H1 (cell line): ENCODE measurements at regions not wholly inside any gene's neighbourhood (a gene's known extent, or its start where the extent isn't known, plus 50 kb on each side); places are given as distances from the start of the nearest gene placed in this dataset.

Source experiments
- CTCF ChIA-PET: fragments of 300-600 bp; sonication (Branson Sonifier 250); formaldehyde crosslinking; loops from one replicate; lab custom pipeline; 2021; ENCODE audit not compliant: partially characterized antibody; lab: Charles Lee
- POLR2A ChIA-PET: fragments of 300-600 bp; sonication (Branson Sonifier 250); formaldehyde crosslinking; loops from one replicate; lab custom pipeline; 2021; ENCODE audit warnings: inconsistent platforms; ENCODE audit not compliant: partially characterized antibody; lab: Charles Lee
- DNase-seq, 2 experiments: peaks; one replicate each; pipeline versions ENCODE4 v3.0.0 to v3.0.0-alpha.2; 2010 to 2022; ENCODE audit warnings: low spot score in 2 of 2, low read depth in 1 of 2, mixed read lengths in 1 of 2
- FAIRE-seq: peaks from 2 replicates; lab custom pipeline; 2011; peaks lifted over from hg19 to GRCh38; lab: Jason Lieb, UNC
- H2AFZ ChIP-seq: 2 replicates; pipeline ENCODE4 v1.8.1; 2012; ENCODE audit warnings: low read length, inconsistent platforms
- H2AK5ac ChIP-seq: 2 replicates; pipeline ENCODE4 v1.6.1; 2013; ENCODE audit warnings: low read depth, low read length
- H2BK120ac ChIP-seq: replicated peaks from 2 replicates; pipeline ENCODE3; 2013; ENCODE audit warnings: low read depth, low read length, inconsistent platforms
- H2BK12ac ChIP-seq: 2 replicates; pipeline ENCODE4 v1.6.1; 2013; ENCODE audit warnings: low read depth, low read length
- H2BK15ac ChIP-seq: 2 replicates; pipeline ENCODE4 v1.6.1; 2013; ENCODE audit warnings: low read length
- H2BK20ac ChIP-seq: 2 replicates; pipeline ENCODE4 v1.6.1; 2013; ENCODE audit warnings: low read length
- H2BK5ac ChIP-seq: 2 replicates; pipeline ENCODE4 v1.6.1; 2013; ENCODE audit warnings: low read depth, low read length
- H3K14ac ChIP-seq: 2 replicates; pipeline ENCODE4 v1.6.1; 2013; ENCODE audit warnings: inconsistent platforms; ENCODE audit not compliant: insufficient read length
- H3K18ac ChIP-seq: 2 replicates; pipeline ENCODE4 v1.6.1; 2013; ENCODE audit warnings: low read length; ENCODE audit errors: extremely low read depth
- H3K23ac ChIP-seq: 2 replicates; pipeline ENCODE4 v1.6.1; 2013; ENCODE audit warnings: inconsistent platforms; ENCODE audit not compliant: insufficient read length
- H3K23me2 ChIP-seq: 2 replicates; pipeline ENCODE4 v1.6.1; 2013; ENCODE audit warnings: low read depth, low read length
- H3K27ac ChIP-seq: 2 replicates; pipeline ENCODE4 v1.6.1; 2011; ENCODE audit warnings: low read depth, low read length, inconsistent platforms
- H3K27me3 ChIP-seq, 4 experiments: replicated peaks in 1 of 4; 1 replicate in 1 of 4; 2 replicates in 3 of 4; pipeline versions ENCODE4 v1.6.1 to v1.8.1; 2011 to 2013; ENCODE audit warnings: low read length in 3 of 4, mild to moderate bottlenecking in 3 of 4, inconsistent platforms in 2 of 4, mixed read lengths in 2 of 4, moderate library complexity in 1 of 4; ENCODE audit not compliant: control insufficient read depth in 3 of 4, insufficient read depth in 3 of 4; ENCODE audit errors: extremely low read depth in 1 of 4
- H3K36me3 ChIP-seq, 4 experiments: 2 replicates each; pipeline versions ENCODE4 v1.6.1 to v1.8.1; 2011 to 2013; ENCODE audit warnings: mild to moderate bottlenecking in 4 of 4, low read length in 3 of 4, moderate library complexity in 2 of 4, control low read depth in 1 of 4, inconsistent platforms in 1 of 4; ENCODE audit not compliant: insufficient read depth in 4 of 4, control insufficient read depth in 2 of 4
- H3K4ac ChIP-seq: replicated peaks from 2 replicates; pipeline ENCODE3; 2013; ENCODE audit warnings: low read length, low read depth, mixed read lengths, inconsistent platforms; ENCODE audit not compliant: insufficient read length
- H3K4me1 ChIP-seq, 4 experiments: replicated peaks in 1 of 4; 1 replicate in 1 of 4; 2 replicates in 3 of 4; pipeline versions ENCODE4 v1.6.1 to v1.8.1; 2011 to 2013; ENCODE audit warnings: low read length in 3 of 4, inconsistent platforms in 2 of 4, mixed read lengths in 1 of 4; ENCODE audit not compliant: insufficient read depth in 4 of 4, control insufficient read depth in 3 of 4
- H3K4me2 ChIP-seq, 2 experiments: 2 replicates each; pipeline versions ENCODE4 v1.6.1 to v1.8.1; 2011 to 2013; ENCODE audit warnings: low read depth in 2 of 2, low read length in 2 of 2, control low read depth in 1 of 2, inconsistent platforms in 1 of 2, mild to moderate bottlenecking in 1 of 2; ENCODE audit not compliant: insufficient read depth in 1 of 2
- H3K4me3 ChIP-seq, 4 experiments: fragments of 200-600, 300-600 bp in 1 of 4; sonication (generic), shearing (Covaris generic), sonication (Bioruptor Twin) in 1 of 4; 2 replicates each; pipeline versions ENCODE4 v1.5.1 to v1.8.1; 2011 to 2016; ENCODE audit warnings: low read length in 4 of 4, low read depth in 3 of 4, control low read depth in 2 of 4, inconsistent platforms in 2 of 4, mild to moderate bottlenecking in 2 of 4, mixed read lengths in 1 of 4, moderate library complexity in 1 of 4; ENCODE audit not compliant: insufficient read depth in 2 of 4; ENCODE audit errors: extremely low read depth in 1 of 4
- H3K56ac ChIP-seq: replicated peaks from 2 replicates; pipeline ENCODE3; 2013; ENCODE audit warnings: low read depth, mild to moderate bottlenecking, mixed read lengths, low read length, inconsistent platforms; ENCODE audit not compliant: insufficient read length
- H3K79me1 ChIP-seq: 2 replicates; pipeline ENCODE4 v1.6.1; 2013; ENCODE audit warnings: low read depth, low read length, control low read depth
- H3K79me2 ChIP-seq, 2 experiments: 2 replicates each; pipeline versions ENCODE4 v1.6.1 to v1.8.1; 2012 to 2013; ENCODE audit warnings: low read length in 2 of 2, mild to moderate bottlenecking in 2 of 2, inconsistent platforms in 1 of 2; ENCODE audit not compliant: insufficient read depth in 2 of 2, control insufficient read depth in 1 of 2
- H3K9ac ChIP-seq, 4 experiments: replicated peaks in 1 of 4; 1 replicate in 1 of 4; 2 replicates in 3 of 4; pipeline versions ENCODE4 v1.6.1 to v1.8.1; 2011 to 2013; ENCODE audit warnings: low read depth in 3 of 4, low read length in 3 of 4, control low read depth in 2 of 4, mild to moderate bottlenecking in 2 of 4, moderate library complexity in 2 of 4, inconsistent platforms in 1 of 4; ENCODE audit errors: extremely low read depth in 1 of 4
- H3K9me3 ChIP-seq, 2 experiments: 2 replicates each; pipeline versions ENCODE4 v1.6.1 to v1.8.1; 2012 to 2013; ENCODE audit warnings: mild to moderate bottlenecking in 2 of 2, moderate library complexity in 2 of 2, control low read depth in 1 of 2, inconsistent platforms in 1 of 2, low read depth in 1 of 2, low read length in 1 of 2, mixed read lengths in 1 of 2; ENCODE audit not compliant: insufficient read depth in 2 of 2
- H4K20me1 ChIP-seq, 2 experiments: replicated peaks in 1 of 2; 2 replicates each; pipeline versions ENCODE3 to v1.8.1; 2011 to 2013; ENCODE audit warnings: inconsistent platforms in 2 of 2, low read length in 2 of 2, mild to moderate bottlenecking in 1 of 2; ENCODE audit not compliant: insufficient read depth in 2 of 2, control insufficient read depth in 1 of 2
- H4K5ac ChIP-seq: 2 replicates; pipeline ENCODE4 v1.6.1; 2013; ENCODE audit warnings: low read length, low read depth, mixed read lengths, inconsistent platforms; ENCODE audit not compliant: insufficient read length
- H4K8ac ChIP-seq: 2 replicates; pipeline ENCODE4 v1.8.0; 2013; ENCODE audit warnings: mild to moderate bottlenecking, moderate library complexity, low read length, inconsistent platforms; ENCODE audit not compliant: insufficient read depth; ENCODE audit errors: extremely low read depth
- H4K91ac ChIP-seq: replicated peaks from 2 replicates; pipeline ENCODE3; 2013; ENCODE audit warnings: low read length, mixed read lengths, inconsistent platforms; ENCODE audit not compliant: insufficient read length
- E2F6 ChIP-seq: IDR thresholded peaks from 2 replicates; pipeline ENCODE4 v1.6.1; 2012; ENCODE audit warnings: inconsistent platforms
- EZH2 ChIP-seq: fragments of 200-600 bp; sonication (generic); IDR thresholded peaks from 2 replicates; pipeline ENCODE4 v1.7.1; 2012; ENCODE audit warnings: low read depth, mild to moderate bottlenecking, moderate library complexity, low read length, inconsistent platforms; ENCODE audit not compliant: severe bottlenecking
- SIN3A ChIP-seq, 2 experiments: IDR thresholded peaks in 1 of 2; conservative IDR thresholded peaks in 1 of 2; 2 replicates each; pipeline ENCODE4 v1.6.1; 2011 to 2012; ENCODE audit warnings: low read length in 2 of 2, improper control_type of control experiment in 1 of 2, low read depth in 1 of 2, mild to moderate bottlenecking in 1 of 2
- SIRT6 ChIP-seq: IDR thresholded peaks from one replicate; pipeline ENCODE4 v1.7.1; 2012; ENCODE audit warnings: low read length, inconsistent platforms
- SUZ12 ChIP-seq: fragments of 200-600 bp; sonication (generic); IDR thresholded peaks from 2 replicates; pipeline ENCODE4 v1.6.1; 2012; ENCODE audit warnings: mild to moderate bottlenecking, inconsistent platforms, low read length, moderate library complexity, mixed read lengths
- TCF12 ChIP-seq: IDR thresholded peaks from 2 replicates; pipeline ENCODE4 v1.6.1; 2011; ENCODE audit warnings: low read depth, mild to moderate bottlenecking, low read length
- WGBS, 2 experiments: shearing (Covaris generic) in 1 of 2; methylation state at CpG; one replicate each; pipeline versions ENCODE4 v1.1.6 to v1.1.7; 2013 to 2015; ENCODE audit warnings: low lambda C conversion rate in 2 of 2, mixed read lengths in 2 of 2, inconsistent platforms in 1 of 2, low coverage in 1 of 2, missing lambda C conversion rate in 1 of 2; ENCODE audit not compliant: insufficient replicate concordance in 2 of 2, insufficient coverage in 1 of 2, insufficient read length in 1 of 2; ENCODE audit errors: extremely low coverage in 1 of 2, missing lambda C conversion rate in 1 of 2; 5-methylcytosine and 5-hydroxymethylcytosine counted together
- TF ChIP-seq, protein P1 (sequence below): IDR thresholded peaks from 2 replicates; pipeline ENCODE4 v1.6.1; 2012; ENCODE audit warnings: inconsistent platforms

GRCh38 chr7:32762925-32763293 is 128.7 kb downstream of the KBTBD2 start:
- Histone ChIP-seq H4K8ac (no peak overlapping the region), H3K23ac (no peak overlapping the region), H3K27ac (no peak overlapping the region), H3K18ac (no peak overlapping the region; the same call in 1 of the 2 replicates), H3K14ac (no peak overlapping the region), H3K56ac (no peak overlapping the region), H4K5ac (no peak overlapping the region), H2AK5ac (no peak overlapping the region), H2BK12ac (no peak overlapping the region), H2BK120ac (no peak overlapping the region), H2BK15ac (no peak overlapping the region), H3K4me2 (peak overlapping the region; percentile 80), H3K27me3 (peaks cover 16 to 28% (median 26%) of the 10 kb centered on the region in 4 experiments), H2BK5ac (no peak overlapping the region), H3K23me2 (peaks cover 3% of the 10 kb centered on the region; the same call in 1 of the 2 replicates), H3K9ac (no peak overlapping the region), H2BK20ac (no peak overlapping the region), H3K4ac (no peak overlapping the region), H3K4me1 (peaks cover 0 to 3% (median 0%) of the 10 kb centered on the region in 4 experiments; a peak in 3 of 7 replicates), H3K4me3 (peak overlapping the region in 3 of 4 experiments; percentile 10 to 54 (median 14); a peak in 5 of 8 replicates), H4K20me1 (no peaks in the 10 kb centered on the region), H3K79me2 (no peaks in the 10 kb centered on the region), H2AFZ (no peak overlapping the region), H3K9me3 (no peaks in the 10 kb centered on the region), H3K36me3 (no peaks in the 10 kb centered on the region), H3K79me1 (no peaks in the 10 kb centered on the region), H4K91ac (no peak overlapping the region)
- DNase-seq (no peak), FAIRE-seq (no peak)
- ChIA-PET CTCF (interaction anchor here (1.1 to 1.5 kb wide), 2 partner anchors 73 to 178 kb away, joined by 3 to 4 read pairs; no protein-coding TSS in a partner anchor), POLR2A (interaction anchor here (1.0 kb wide), 1 partner anchor 251 kb away, joined by 3 read pairs; no protein-coding TSS in a partner anchor)
- WGBS, 2 experiments, result 45% methylated on average over 23 of the region's 23 CpGs; no CpG with 5 or more reads in 1 of the 2 experiments
- TF ChIP-seq SUZ12, result 0 out of 2 replicates have a peak, but pooled peaks have one; percentile 24
- peak; percentile 75 for TF ChIP-seq EZH2
- TF ChIP-seq SIRT6, result no peak
- no peak for TF ChIP-seq TCF12
- TF ChIP-seq E2F6, result peak; percentile 86
- TF ChIP-seq, protein P1, sequence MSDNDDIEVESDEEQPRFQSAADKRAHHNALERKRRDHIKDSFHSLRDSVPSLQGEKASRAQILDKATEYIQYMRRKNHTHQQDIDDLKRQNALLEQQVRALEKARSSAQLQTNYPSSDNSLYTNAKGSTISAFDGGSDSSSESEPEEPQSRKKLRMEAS, result peak; percentile 90
- 0 out of 4 replicates have a peak, but pooled peaks of 1 of the 2 experiments have one; percentile 33 for TF ChIP-seq SIN3A (conservative IDR thresholded peaks at IDR 0.05 in 1 of 2, IDR thresholded peaks at IDR 0.05 in 1 of 2; ENCODE audit: low read depth in 1 of 2, low read length in 2 of 2)
- TF ChIP-seq, all 59 proteins: peak for 5
